GM12891 (cell line): ENCODE measurements at regions not wholly inside any gene's neighbourhood (a gene's known extent, or its start where the extent isn't known, plus 50 kb on each side); places are given as distances from the start of the nearest gene placed in this dataset.
"Not testable (repeated sequence)": the region's sequence is repeated elsewhere in the genome, so short reads cannot be mapped to it uniquely, and the experiment has no call there.

Experiments
- DNase-seq: peaks from one replicate; pipeline ENCODE4 v3.0.0; 2011; ENCODE audit warnings: low spot score; ENCODE audit not compliant: insufficient read length
- FAIRE-seq: peaks from 2 replicates; lab custom pipeline; 2011; peaks lifted over from hg19 to GRCh38; lab: Jason Lieb, UNC
- PAX5 ChIP-seq: IDR thresholded peaks from 2 replicates; pipeline ENCODE4 v1.6.1; 2011; ENCODE audit warnings: low read length, moderate library complexity, mild to moderate bottlenecking; ENCODE audit not compliant: insufficient read depth, severe bottlenecking
- POLR2A ChIP-seq: IDR thresholded peaks from 2 replicates; pipeline ENCODE4 v1.6.1; 2011; ENCODE audit warnings: low read depth, low read length, control low read depth
- POLR2AphosphoS5 ChIP-seq: IDR thresholded peaks from 2 replicates; pipeline ENCODE4 v1.6.1; 2011; ENCODE audit warnings: low read depth, low read length, control low read depth
- POU2F2 ChIP-seq: IDR thresholded peaks from 2 replicates; pipeline ENCODE4 v1.6.1; 2011; ENCODE audit warnings: low read depth, mild to moderate bottlenecking, control low read depth, low read length, moderate library complexity
- SPI1 ChIP-seq: IDR thresholded peaks from 2 replicates; pipeline ENCODE4 v1.6.1; 2011; ENCODE audit warnings: low read depth, low read length, control low read depth
- TAF1 ChIP-seq: IDR thresholded peaks from 2 replicates; pipeline ENCODE4 v1.6.1; 2011; ENCODE audit warnings: low read depth, low read length, control low read depth

GRCh38 chrX:74187211-74187610 is 116.8 kb upstream of the ZCCHC13 start:
- TF ChIP-seq TAF1 (no peak), POLR2AphosphoS5 (no peak), SPI1 (no peak), POU2F2 (no peak), PAX5 (no peak), POLR2A (no peak)

GRCh38 chrX:74183047-74183446 is 120.9 kb upstream of the ZCCHC13 start:
- not testable (repeated sequence) for FAIRE-seq, DNase-seq

More at GRCh38 chrX:74187211-74187610, 116.8 kb upstream of the ZCCHC13 start:
- FAIRE-seq (no peak), DNase-seq (no peak)

- peak; percentile 33 for FAIRE-seq
- DNase-seq, result not testable (repeated sequence)
Measured at GRCh38 chrX:74181976-74182375, 122.0 kb upstream of the ZCCHC13 start.

- FAIRE-seq (no peak), DNase-seq (no peak)
- TF ChIP-seq PAX5 (no peak), SPI1 (no peak), TAF1 (no peak), POU2F2 (no peak), POLR2A (no peak), POLR2AphosphoS5 (no peak)
Measured at GRCh38 chrX:74180716-74181115, 123.3 kb upstream of the ZCCHC13 start.

GRCh38 chrX:74179990-74180389 is 124.0 kb upstream of the ZCCHC13 start:
- DNase-seq, result no peak
- FAIRE-seq, result no peak
- TF ChIP-seq POLR2A (no peak), PAX5 (no peak), SPI1 (no peak), TAF1 (no peak), POLR2AphosphoS5 (no peak)

- DNase-seq, result no peak
- no peak for FAIRE-seq
- TF ChIP-seq TAF1 (no peak), PAX5 (no peak), SPI1 (no peak), POLR2A (no peak), POU2F2 (no peak), POLR2AphosphoS5 (no peak)
Measured at GRCh38 chrX:74179499-74179898, 124.5 kb upstream of the ZCCHC13 start.

GRCh38 chrX:74179071-74179470 is 124.9 kb upstream of the ZCCHC13 start:
- TF ChIP-seq SPI1 (no peak), POLR2A (no peak), POU2F2 (no peak), TAF1 (no peak), POLR2AphosphoS5 (no peak), PAX5 (no peak)
- FAIRE-seq, result no peak
- DNase-seq, result no peak

- no peak for DNase-seq
- no peak for FAIRE-seq
- TF ChIP-seq PAX5 (no peak), TAF1 (no peak), POLR2A (no peak), SPI1 (no peak), POLR2AphosphoS5 (no peak)
Measured at GRCh38 chrX:74178536-74178935, 125.4 kb upstream of the ZCCHC13 start.

- FAIRE-seq, result no peak
- TF ChIP-seq PAX5 (no peak), POLR2A (no peak), POLR2AphosphoS5 (no peak), SPI1 (no peak), TAF1 (no peak), POU2F2 (no peak)
- no peak for DNase-seq
Measured at GRCh38 chrX:74171465-74171864, 132.5 kb upstream of the ZCCHC13 start.

- DNase-seq (no peak), FAIRE-seq (no peak)
- TF ChIP-seq SPI1 (no peak), PAX5 (no peak), POLR2A (no peak), TAF1 (no peak), POLR2AphosphoS5 (no peak), POU2F2 (no peak)
Measured at GRCh38 chrX:74162199-74162598, 141.8 kb upstream of the ZCCHC13 start.

- FAIRE-seq, result no peak
- no peak for TF ChIP-seq POU2F2
- TF ChIP-seq TAF1, result no peak
- no peak for TF ChIP-seq POLR2AphosphoS5
- no peak for TF ChIP-seq PAX5
- TF ChIP-seq SPI1, result no peak
- no peak for TF ChIP-seq POLR2A
- no peak for DNase-seq
Measured at GRCh38 chrX:74160816-74161215, 143.2 kb upstream of the ZCCHC13 start.
